Neuronal stem cell (in vitro differentiated cells): ENCODE measurements at regions not wholly inside any gene's neighbourhood (a gene's known extent, or its start where the extent isn't known, plus 50 kb on each side); places are given as distances from the start of the nearest gene placed in this dataset. TPM values are rescaled to one million over a fixed set of nuclear protein-coding genes. Genes with fewer than 3 reads are reported as not detected.

ENCODE experiments used
- small RNA-seq: library from polyadenylated mRNA; stranded (forward); fragments of <200 nt; extraction: miRNeasy Mini kit (QIAGEN cat#:217004); gene quantifications from one replicate; pipeline ENCODE3, GENCODE V24; 2013; ENCODE audit not compliant: insufficient read depth

Small RNA genes lying in the stretch of these regions (small RNA-seq; reads per million reads assigned to genes)
- not detected for gene AC021506.2
